ENCODE measurements at regions not wholly inside any gene's neighbourhood (a gene's known extent, or its start where the extent isn't known, plus 50 kb on each side); places are given as distances from the start of the nearest gene placed in this dataset.

DNA sequence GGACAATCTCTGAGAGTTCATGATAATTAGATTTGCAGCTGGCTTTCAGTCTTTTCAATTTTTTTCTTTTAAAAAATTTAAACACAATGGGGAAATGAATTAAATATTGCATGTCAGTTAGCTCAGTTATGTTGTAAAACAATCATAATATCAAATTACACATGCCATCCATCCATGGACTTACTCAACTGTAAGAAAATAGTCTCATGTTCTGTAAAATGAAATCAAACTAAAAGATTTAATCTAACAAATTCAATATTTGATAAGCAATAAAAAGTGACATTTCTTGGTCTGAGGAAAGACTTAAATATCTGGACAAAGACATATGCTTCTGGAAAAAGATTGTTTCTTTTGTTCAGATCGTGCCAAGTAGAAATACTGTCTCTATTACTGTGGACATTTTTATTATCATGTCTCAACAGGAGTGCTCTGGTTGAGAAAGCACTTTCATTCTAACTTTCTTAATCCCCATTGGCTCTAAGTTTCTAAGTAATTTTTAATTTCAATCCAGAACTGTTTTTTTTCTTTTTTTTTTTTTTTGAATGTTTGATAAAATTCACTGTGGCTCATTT lies 179.2 kb upstream of the FAM3C start:
- TF ChIP-seq, protein P1, sequence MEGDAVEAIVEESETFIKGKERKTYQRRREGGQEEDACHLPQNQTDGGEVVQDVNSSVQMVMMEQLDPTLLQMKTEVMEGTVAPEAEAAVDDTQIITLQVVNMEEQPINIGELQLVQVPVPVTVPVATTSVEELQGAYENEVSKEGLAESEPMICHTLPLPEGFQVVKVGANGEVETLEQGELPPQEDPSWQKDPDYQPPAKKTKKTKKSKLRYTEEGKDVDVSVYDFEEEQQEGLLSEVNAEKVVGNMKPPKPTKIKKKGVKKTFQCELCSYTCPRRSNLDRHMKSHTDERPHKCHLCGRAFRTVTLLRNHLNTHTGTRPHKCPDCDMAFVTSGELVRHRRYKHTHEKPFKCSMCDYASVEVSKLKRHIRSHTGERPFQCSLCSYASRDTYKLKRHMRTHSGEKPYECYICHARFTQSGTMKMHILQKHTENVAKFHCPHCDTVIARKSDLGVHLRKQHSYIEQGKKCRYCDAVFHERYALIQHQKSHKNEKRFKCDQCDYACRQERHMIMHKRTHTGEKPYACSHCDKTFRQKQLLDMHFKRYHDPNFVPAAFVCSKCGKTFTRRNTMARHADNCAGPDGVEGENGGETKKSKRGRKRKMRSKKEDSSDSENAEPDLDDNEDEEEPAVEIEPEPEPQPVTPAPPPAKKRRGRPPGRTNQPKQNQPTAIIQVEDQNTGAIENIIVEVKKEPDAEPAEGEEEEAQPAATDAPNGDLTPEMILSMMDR (conservative IDR thresholded peaks at IDR 0.05; ENCODE audit: low read length) = no peak
- no peak for TF ChIP-seq EZH2phosphoT487 (IDR thresholded peaks at IDR 0.05; ENCODE audit: borderline replicate concordance)

Data from Loucy (cell line).